ENCODE measurements at regions not wholly inside any gene's neighbourhood (a gene's known extent, or its start where the extent isn't known, plus 50 kb on each side); places are given as distances from the start of the nearest gene placed in this dataset.

GRCh38 chr13:61989978-61990377 is 574.3 kb upstream of the PCDH20 start:
- TF ChIP-seq POLR2A (IDR thresholded peaks at IDR 0.05; ENCODE audit: low read length) = no peak
- no peak for TF ChIP-seq GATA1 (IDR thresholded peaks at IDR 0.05; ENCODE audit: low read depth, low read length)
